GM12878 (cell line): ENCODE measurements at regions not wholly inside any gene's neighbourhood (a gene's known extent, or its start where the extent isn't known, plus 50 kb on each side); places are given as distances from the start of the nearest gene placed in this dataset.

ENCODE experiments used
- CTCF ChIP-seq, 3 experiments: IDR thresholded peaks in 2 of 3; conservative IDR thresholded peaks in 1 of 3; 2 replicates each; pipeline ENCODE4 v1.5.1; 2011; ENCODE audit warnings: low read depth in 3 of 3, low read length in 3 of 3, mild to moderate bottlenecking in 3 of 3, control low read depth in 2 of 3, moderate library complexity in 2 of 3, inconsistent platforms in 1 of 3, mixed read lengths in 1 of 3; ENCODE audit not compliant: control insufficient read depth in 2 of 3, insufficient read depth in 1 of 3; ENCODE audit errors: extremely low read depth in 1 of 3
- POLR2A ChIP-seq: IDR thresholded peaks from 2 replicates; pipeline ENCODE4 v1.6.1; 2011; ENCODE audit warnings: low read depth, mild to moderate bottlenecking, low read length
- RAD21 ChIP-seq: IDR thresholded peaks from 2 replicates; pipeline ENCODE4 v1.6.1; 2011; ENCODE audit warnings: mild to moderate bottlenecking, low read depth, low read length, moderate library complexity; ENCODE audit not compliant: insufficient read depth
- SREBF2 ChIP-seq: IDR thresholded peaks from 2 replicates; pipeline ENCODE4 v1.6.1; 2012; ENCODE audit warnings: mild to moderate bottlenecking, low read length

GRCh38 chr4:124144238-124144654 is 568.3 kb downstream of the ANKRD50 start:
- TF ChIP-seq POLR2A (no peak), RAD21 (no peak), SREBF2 (no peak), CTCF (IDR thresholded peaks at IDR 0.05 in 2 of 3, conservative IDR thresholded peaks at IDR 0.05 in 1 of 3; ENCODE audit: control insufficient read depth in 2 of 3, extremely low read depth in 1 of 3, insufficient read depth in 1 of 3, low read depth in 3 of 3, low read length in 3 of 3) (no peak)
